Suppressor macrophage treated with lipopolysaccharide for 1 hour (primary cell): ENCODE measurements at regions not wholly inside any gene's neighbourhood (a gene's known extent, or its start where the extent isn't known, plus 50 kb on each side); places are given as distances from the start of the nearest gene placed in this dataset.
"Not testable (repeated sequence)": the region's sequence is repeated elsewhere in the genome, so short reads cannot be mapped to it uniquely, and the experiment has no call there.

Source experiments
- DNase-seq, 3 donors: peaks; one replicate each; pipeline ENCODE4 v3.0.0-alpha.2; 2020 to 2022

DNA sequence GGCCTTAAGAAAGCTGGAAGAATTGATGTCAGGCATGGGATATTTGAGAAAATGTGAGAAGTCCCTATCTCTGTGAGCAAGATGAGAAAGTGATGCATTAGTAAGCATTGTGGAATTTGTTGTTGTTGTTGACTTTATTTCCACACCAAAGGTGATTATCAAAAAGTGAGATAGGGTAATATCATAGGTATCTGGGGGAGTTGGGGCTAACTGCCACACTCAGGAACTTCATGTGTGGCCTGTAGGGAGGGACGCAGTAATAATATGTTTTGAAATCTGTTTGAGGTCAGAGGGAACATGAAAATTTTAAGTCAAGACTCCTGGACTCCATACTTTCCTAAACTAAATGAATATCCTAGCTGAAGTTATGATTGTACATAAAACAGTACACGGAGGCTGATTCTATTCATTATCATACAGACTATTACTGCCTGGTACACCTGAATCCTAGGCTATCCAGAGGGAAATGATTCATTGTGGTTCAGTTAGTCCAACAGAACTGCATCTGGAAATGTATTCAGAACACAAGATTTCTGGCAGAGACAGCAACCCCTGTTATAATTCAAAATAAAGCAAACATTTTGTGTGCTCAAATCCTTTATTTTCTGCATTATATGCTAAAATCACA is 304.8 kb downstream of the CPS1 start:
- no peak for DNase-seq

DNA sequence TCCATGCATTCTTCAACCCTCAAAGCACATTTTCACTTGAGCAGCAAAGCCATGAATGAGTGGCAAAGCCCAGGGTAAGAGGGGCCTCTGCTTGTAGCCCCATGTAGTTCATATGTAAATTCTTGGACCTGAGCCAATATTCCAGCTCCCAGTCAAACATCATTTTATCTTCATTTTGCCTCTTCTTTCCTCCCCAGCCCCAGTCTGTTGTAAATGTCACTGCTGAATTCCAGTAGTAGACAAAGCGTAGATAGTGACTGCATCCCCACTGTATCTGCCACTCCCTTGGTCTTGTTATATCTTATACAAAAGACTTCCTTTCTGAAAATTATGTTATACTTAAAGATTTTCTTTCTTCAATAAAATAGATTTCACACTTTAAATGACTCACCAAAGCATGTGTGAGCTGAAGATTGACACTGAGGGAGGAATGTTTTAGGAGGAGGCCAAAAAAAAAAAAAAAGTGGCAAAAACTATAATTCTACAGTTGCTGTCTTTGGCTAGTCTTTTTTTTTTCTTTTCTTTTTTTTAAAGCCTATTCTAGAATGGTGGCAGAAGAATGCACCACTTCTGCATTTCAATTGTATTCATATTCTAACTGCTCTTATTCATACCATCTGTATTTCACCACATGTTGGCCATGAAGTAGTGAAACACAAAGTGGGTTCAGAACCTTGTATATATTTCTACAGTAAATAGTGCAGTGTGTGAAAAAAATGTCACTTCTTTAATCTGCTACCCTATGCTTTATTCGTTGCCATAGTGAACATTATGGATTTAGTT is 306.1 kb downstream of the CPS1 start:
- no peak for DNase-seq

DNA sequence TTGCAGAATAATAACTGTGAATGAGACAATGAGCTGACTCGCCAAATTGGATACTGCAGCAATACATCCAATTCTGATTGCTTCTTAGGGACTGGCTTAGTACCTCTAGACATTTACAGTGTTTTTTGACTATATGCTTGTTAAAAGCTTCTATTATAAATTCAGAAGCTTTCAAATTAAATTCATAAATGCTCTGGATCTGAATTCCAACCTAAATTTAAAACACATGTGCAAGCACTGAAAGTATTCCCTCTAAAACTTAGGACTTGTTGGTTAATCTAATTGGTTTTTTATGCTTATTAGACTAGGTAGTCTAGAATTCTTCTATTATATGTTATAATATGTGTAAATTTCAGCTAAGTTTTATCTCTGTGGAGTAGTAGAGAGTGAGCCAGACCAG is 306.9 kb downstream of the CPS1 start:
- no peak for DNase-seq

GRCh38 chr2:210871566-210871965 is 315.2 kb downstream of the CPS1 start:
- DNase-seq: not testable (repeated sequence)

DNA sequence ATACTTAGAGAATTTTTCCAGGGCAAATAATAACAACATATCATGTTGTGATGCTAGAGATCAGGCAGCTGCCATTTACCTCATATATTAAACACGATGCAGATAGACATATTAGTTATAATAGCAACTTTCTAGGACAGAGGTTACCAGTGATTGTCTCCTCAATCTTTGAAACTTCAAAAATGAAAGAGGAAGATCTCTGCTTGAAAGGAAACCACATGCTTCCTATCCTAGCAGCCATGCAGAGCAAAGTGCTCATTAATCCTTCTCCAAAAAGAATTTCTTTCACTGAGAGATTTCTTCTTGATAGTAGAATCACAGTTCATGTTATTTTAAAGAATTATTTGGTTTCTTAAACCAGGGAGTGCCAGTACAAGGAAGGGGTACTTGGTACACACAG is 317.2 kb downstream of the CPS1 start:
- no peak for DNase-seq

DNA sequence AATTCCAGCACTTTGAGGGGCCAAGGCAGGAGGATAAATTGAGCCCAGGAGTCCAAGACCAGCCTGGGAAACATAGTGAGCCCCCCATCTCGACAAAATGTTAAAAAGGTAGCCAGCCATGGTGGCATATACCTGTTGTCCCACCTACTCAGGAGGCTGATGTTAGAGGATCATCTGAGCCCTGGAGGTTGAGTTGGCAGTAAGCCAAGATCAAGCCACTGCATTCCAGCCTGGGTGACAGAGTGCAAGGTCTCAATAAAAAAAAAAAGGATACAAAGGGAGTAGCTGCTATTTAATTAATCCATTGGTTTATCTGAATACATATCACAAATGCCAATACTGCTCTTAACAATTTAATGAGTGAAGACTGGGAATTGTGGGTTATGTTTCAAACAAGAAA is 327.8 kb downstream of the CPS1 start:
- DNase-seq: no peak

GRCh38 chr2:210888035-210888434 is 331.6 kb downstream of the CPS1 start:
- no peak for DNase-seq

DNA sequence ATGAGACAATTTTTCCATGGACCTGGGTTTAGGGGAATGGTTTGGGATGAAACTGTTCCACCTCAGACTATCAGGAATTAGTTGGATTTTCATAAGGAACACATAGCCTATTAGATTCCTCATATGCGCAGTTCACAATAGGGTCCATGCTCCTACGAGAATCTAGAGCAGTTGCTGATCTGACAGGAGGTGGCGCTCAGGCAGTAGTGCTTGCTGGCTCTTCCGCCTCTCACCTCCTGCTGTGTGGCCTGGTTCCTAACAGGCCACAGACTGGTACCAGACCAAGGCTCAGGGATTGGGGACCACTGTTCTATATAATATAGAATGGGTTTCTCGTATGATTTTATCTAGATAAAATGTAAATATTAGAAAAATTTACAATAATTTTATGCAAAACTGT is 338.7 kb downstream of the CPS1 start:
- no peak for DNase-seq

GRCh38 chr2:210899131-210899530 is 342.7 kb downstream of the CPS1 start:
- DNase-seq: no peak

GRCh38 chr2:210901326-210901725 is 344.9 kb downstream of the CPS1 start:
- DNase-seq: no peak

DNA sequence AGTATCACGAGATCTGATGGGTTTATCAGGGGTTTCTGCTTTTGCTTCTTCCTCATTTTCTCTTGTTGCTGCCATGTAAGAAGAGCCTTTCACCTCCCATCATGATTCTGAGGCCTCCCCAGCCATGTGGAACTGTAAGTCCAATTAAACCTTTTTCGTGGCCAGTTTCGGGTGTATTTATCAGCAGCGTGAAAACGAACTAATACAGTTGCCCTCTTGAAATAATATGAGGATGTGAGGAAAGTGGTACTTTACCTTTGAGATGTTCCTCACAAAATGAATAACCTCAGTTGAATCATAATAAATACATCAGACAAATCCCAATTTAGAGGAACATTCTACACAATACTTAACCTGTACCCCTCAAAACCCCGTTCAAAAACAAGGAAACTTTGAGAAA is 356.4 kb downstream of the CPS1 start:
- no peak for DNase-seq

DNA sequence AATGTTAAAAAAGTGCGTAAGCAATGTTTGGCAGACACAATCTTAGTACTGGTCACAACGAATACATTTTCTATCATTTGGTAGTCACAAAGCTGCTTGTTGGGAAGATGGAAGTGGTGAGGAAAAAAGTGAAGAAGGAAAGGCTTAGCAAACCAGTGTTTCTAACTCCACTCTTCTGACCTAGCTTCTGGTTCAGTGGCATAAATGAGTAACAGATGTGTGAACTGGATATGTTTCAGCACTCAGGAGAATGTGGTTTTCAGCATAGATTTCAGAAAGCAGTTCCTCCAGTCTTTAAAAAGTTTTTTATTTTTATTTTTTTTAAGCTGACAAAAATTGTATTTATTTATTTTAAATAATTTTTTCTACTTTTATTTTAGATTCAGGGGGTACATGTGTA is 357.1 kb downstream of the CPS1 start:
- no peak for DNase-seq

GRCh38 chr2:210915912-210916311 is 359.5 kb downstream of the CPS1 start:
- no peak for DNase-seq

- DNase-seq: no peak
Measured at GRCh38 chr2:210917465-210917864, 361.1 kb downstream of the CPS1 start.

GRCh38 chr2:210919128-210919527 is 362.7 kb downstream of the CPS1 start:
- DNase-seq: no peak

DNA sequence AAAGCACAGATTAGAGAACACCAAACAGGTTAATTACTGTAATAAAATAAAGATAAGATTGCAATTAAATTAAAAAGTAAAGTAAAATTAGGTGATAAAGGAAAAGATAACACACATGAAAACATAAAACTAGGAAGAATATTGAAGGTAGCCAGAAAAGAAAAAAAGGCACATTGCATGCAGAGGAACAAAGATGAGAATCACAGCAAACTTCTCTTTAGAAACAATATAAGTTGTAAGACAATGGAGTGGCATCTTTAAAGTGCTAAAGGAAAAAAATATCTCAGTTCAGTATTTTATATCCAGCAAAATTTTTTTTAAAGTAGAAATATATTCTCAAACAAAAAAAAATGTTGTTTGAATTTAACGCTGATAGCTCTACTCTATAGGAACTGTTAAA is 366.0 kb downstream of the CPS1 start:
- DNase-seq: no peak

- DNase-seq: no peak
Measured at GRCh38 chr2:210928714-210929113, 372.3 kb downstream of the CPS1 start.

- no peak for DNase-seq
Measured at GRCh38 chr2:210938228-210938627, 381.8 kb downstream of the CPS1 start.

DNA sequence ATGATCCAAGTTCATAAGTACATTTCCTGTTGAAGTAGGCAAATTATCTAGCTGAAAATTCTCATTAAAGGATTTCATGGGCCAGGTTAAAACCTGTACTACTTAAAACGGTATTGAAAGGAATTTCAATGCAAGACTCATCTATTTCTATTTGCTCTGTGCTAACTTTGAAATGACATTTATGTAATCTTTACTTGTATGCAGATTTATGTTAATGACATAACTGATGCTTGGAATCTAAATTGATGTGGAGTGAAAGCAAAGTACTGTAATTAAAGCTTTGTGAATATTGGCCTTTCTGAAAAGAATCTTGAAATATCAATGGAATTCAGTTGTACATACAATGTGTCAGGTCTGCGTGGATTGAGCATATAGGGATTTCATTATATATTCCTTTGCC is 390.0 kb downstream of the CPS1 start:
- no peak for DNase-seq

GRCh38 chr2:210950434-210951060 is 394.1 kb downstream of the CPS1 start:
- DNase-seq: not testable (repeated sequence)

DNA sequence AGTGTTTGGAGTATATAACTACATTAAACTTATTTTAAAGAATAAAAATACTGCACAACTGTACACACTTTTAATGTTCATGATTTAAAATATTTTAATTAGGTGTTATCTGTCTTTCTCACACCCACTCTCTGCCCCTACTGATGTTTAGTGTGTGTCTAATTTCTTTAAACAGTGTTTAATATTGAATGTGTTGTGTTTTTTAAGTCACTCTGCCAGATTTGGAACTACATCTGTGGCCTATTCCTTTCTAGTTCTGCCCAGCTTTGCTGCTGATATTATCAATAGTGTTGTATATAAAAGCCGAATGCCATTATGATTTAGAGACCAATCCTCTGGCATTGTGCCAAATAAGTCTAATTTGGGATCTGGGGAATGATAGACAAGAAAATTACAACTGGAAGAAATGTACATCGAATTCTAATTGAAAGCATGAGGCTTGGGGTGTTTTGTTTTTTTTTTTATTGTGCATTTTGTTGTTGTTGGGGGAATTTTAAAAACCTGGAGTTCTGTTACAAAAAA is 398.0 kb downstream of the CPS1 start:
- no peak for DNase-seq

GRCh38 chr2:210955591-210955990 is 399.2 kb downstream of the CPS1 start:
- DNase-seq: no peak

- no peak for DNase-seq
Measured at GRCh38 chr2:210956101-210956500, 399.7 kb downstream of the CPS1 start.

DNA sequence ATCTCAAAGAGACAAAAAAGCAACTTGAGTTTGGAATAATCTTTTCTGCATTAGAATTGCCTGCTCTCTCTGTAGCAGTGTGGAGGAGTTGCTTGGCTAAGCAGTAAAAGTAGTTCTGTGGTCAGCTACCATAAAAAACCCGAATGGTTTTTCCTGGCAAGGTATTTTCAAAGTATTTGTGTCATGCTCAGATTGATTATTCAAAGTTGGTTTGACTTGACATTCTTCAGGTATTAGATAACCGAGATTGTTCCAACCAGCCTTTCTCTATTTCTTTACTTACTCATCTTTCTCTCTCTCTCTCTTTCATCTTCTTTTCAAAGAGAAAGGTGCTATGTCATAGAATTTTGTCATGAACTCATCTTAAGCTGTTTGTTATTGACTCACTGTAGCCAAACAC is 404.9 kb downstream of the CPS1 start:
- no peak for DNase-seq
